NB4 (cell line): ENCODE measurements at regions not wholly inside any gene's neighbourhood (a gene's known extent, or its start where the extent isn't known, plus 50 kb on each side); places are given as distances from the start of the nearest gene placed in this dataset.

Experiments used
- DNase-seq: peaks from one replicate; pipeline ENCODE4 v3.0.0; 2010; ENCODE audit warnings: low read depth
- H3K4me3 ChIP-seq: one replicate; pipeline ENCODE4 v1.5.1; 2011; ENCODE audit warnings: mild to moderate bottlenecking, low read depth, low read length, moderate library complexity
- CTCF ChIP-seq: IDR thresholded peaks from one replicate; pipeline ENCODE4 v1.5.1; 2012; ENCODE audit warnings: low read depth, low read length
- MAX ChIP-seq: IDR thresholded peaks from 2 replicates; pipeline ENCODE4 v1.6.1; 2011; ENCODE audit warnings: low read depth, low read length
- MYC ChIP-seq: IDR thresholded peaks from 2 replicates; pipeline ENCODE4 v1.6.1; 2011; ENCODE audit warnings: low read depth, low read length
- POLR2A ChIP-seq: IDR thresholded peaks from 2 replicates; pipeline ENCODE4 v1.6.1; 2011; ENCODE audit warnings: mild to moderate bottlenecking; ENCODE audit not compliant: insufficient read length; ENCODE audit errors: extremely low read depth

- DNase-seq = no peak
- H3K4me3 ChIP-seq = no peak overlapping the region
- TF ChIP-seq MAX (no peak), CTCF (no peak), MYC (no peak), POLR2A (no peak)
Observed at GRCh38 chr13:58574791-58575190, 943.2 kb downstream of the PCDH17 start.

- no peak for TF ChIP-seq CTCF
- TF ChIP-seq POLR2A = no peak
- TF ChIP-seq MYC = no peak
- TF ChIP-seq MAX = no peak
- DNase-seq = no peak
- H3K4me3 ChIP-seq = no peak overlapping the region
Observed at GRCh38 chr13:58579468-58579867, 947.9 kb downstream of the PCDH17 start.

GRCh38 chr13:58583966-58584365, 952.4 kb downstream of the PCDH17 start:
- TF ChIP-seq POLR2A = no peak
- no peak for TF ChIP-seq CTCF
- TF ChIP-seq MYC = no peak
- no peak for TF ChIP-seq MAX
- no peak for DNase-seq
- H3K4me3 ChIP-seq = no peak overlapping the region

GRCh38 chr13:58584610-58585009, 953.1 kb downstream of the PCDH17 start:
- TF ChIP-seq POLR2A (no peak), MAX (no peak), CTCF (no peak), MYC (no peak)
- DNase-seq = no peak
- no peak overlapping the region for H3K4me3 ChIP-seq

GRCh38 chr13:58587183-58587582, 955.6 kb downstream of the PCDH17 start:
- peak; percentile 69 for DNase-seq
- no peak overlapping the region for H3K4me3 ChIP-seq
- TF ChIP-seq MAX (no peak), POLR2A (no peak), CTCF (no peak), MYC (no peak)

- DNase-seq = no peak
- TF ChIP-seq CTCF (no peak), POLR2A (no peak), MYC (no peak), MAX (no peak)
Observed at GRCh38 chr13:58592052-58592451, 960.5 kb downstream of the PCDH17 start.

More at GRCh38 chr13:58592052-58592451, 960.5 kb downstream of the PCDH17 start:
- no peak overlapping the region for H3K4me3 ChIP-seq
